ENCODE measurements at regions not wholly inside any gene's neighbourhood (a gene's known extent, or its start where the extent isn't known, plus 50 kb on each side); places are given as distances from the start of the nearest gene placed in this dataset.

DNA sequence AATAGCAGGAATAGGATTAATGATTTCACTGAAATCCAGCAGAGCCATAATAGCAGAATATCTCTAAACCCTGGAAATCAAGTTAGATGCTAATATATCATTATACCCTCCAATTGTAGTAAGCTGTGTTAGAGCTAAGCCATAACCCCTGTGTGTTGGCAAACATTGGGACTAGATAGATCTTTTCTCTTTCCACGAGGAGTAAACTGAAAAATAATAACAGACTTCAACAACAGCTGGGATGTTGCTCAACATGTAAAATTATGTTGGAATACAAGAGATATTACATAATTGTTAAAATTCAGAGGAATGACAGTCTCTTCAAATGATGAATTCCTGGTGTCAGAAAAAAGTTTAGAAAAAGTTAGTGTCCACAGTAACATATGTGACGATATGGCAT, 383.8 kb downstream of the SNAPC1 start:
- H3K4me1 ChIP-seq = peaks cover 0 to 3% (median 0%) of the 10 kb centered on the region in 4 donors
- no peaks in the 10 kb centered on the region for H3K36me3 ChIP-seq
- no peak overlapping the region for H3K27ac ChIP-seq
- TF ChIP-seq, protein P1, sequence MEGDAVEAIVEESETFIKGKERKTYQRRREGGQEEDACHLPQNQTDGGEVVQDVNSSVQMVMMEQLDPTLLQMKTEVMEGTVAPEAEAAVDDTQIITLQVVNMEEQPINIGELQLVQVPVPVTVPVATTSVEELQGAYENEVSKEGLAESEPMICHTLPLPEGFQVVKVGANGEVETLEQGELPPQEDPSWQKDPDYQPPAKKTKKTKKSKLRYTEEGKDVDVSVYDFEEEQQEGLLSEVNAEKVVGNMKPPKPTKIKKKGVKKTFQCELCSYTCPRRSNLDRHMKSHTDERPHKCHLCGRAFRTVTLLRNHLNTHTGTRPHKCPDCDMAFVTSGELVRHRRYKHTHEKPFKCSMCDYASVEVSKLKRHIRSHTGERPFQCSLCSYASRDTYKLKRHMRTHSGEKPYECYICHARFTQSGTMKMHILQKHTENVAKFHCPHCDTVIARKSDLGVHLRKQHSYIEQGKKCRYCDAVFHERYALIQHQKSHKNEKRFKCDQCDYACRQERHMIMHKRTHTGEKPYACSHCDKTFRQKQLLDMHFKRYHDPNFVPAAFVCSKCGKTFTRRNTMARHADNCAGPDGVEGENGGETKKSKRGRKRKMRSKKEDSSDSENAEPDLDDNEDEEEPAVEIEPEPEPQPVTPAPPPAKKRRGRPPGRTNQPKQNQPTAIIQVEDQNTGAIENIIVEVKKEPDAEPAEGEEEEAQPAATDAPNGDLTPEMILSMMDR (IDR thresholded peaks at IDR 0.05) = no peak
- TF ChIP-seq POLR2A (IDR thresholded peaks at IDR 0.05) (no peak), EP300 (IDR thresholded peaks at IDR 0.05) (no peak)
- no peak overlapping the region for H3K4me3 ChIP-seq
- no peak for DNase-seq (ENCODE audit: low spot score in 2 of 2)
- WGBS, 2 donors = 53 to 75% methylated on average over 2 of the region's 2 CpGs
- peaks cover 0 to 21% (median 5%) of the 10 kb centered on the region in 4 donors for H3K9me3 ChIP-seq
- H3K27me3 ChIP-seq = no peaks in the 10 kb centered on the region

DNA sequence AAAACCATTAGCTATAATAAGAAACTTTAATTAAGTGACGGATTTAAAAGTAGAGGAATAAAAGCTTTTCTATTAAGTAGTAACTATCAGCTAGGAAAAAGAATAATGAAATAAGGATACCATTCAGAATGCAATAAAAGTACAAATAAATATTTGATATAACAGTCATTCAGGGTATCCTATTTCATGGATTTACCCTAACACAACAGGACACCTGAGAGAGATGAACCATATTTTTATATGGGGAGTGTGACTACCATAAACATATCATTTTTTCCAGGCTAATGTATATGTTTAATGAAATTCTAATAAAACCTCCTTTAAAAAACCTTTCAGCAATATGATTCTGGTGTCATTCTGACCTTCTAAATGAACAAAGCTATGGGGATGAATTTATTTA, 393.8 kb downstream of the SNAPC1 start:
- TF ChIP-seq, protein P1 (IDR thresholded peaks at IDR 0.05) = no peak
- TF ChIP-seq EP300 (IDR thresholded peaks at IDR 0.05) (no peak), POLR2A (IDR thresholded peaks at IDR 0.05) (no peak)
- DNase-seq (ENCODE audit: low spot score in 2 of 2) = no peak
- Histone ChIP-seq H3K27ac (no peak overlapping the region), H3K36me3 (no peaks in the 10 kb centered on the region), H3K9me3 (no peaks in the 10 kb centered on the region), H3K4me3 (no peak overlapping the region), H3K27me3 (no peaks in the 10 kb centered on the region), H3K4me1 (no peaks in the 10 kb centered on the region)
- WGBS, 2 donors = 83 to 85% methylated on average over 1 of the region's 1 CpG

DNA sequence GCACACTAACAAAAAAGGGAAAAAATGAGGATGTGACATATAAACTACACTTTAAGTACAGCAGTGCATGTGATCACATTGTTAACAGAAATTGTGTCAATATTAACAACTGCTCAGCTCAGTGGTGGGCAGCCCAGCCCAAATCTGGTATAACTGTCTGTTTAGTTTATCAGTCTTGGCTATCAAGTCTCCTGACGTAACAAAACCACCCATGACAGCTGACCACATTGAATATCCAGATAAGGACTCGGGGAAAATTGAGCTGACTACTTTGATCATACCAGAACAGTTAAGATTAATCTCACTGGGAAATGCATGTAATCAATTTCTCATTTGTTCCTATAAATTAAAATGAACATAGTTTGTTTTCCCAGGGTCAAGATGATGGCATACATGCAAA, 396.6 kb downstream of the SNAPC1 start:
- Histone ChIP-seq H3K36me3 (no peaks in the 10 kb centered on the region), H3K27ac (no peak overlapping the region), H3K9me3 (no peaks in the 10 kb centered on the region), H3K4me1 (no peaks in the 10 kb centered on the region), H3K27me3 (no peaks in the 10 kb centered on the region), H3K4me3 (no peak overlapping the region)
- TF ChIP-seq POLR2A (IDR thresholded peaks at IDR 0.05) (no peak), EP300 (IDR thresholded peaks at IDR 0.05) (no peak)
- TF ChIP-seq, protein P1 (IDR thresholded peaks at IDR 0.05) = no peak
- 53 to 55% methylated on average over 2 of the region's 2 CpGs for WGBS, 2 donors
- DNase-seq (ENCODE audit: low spot score in 2 of 2) = no peak

DNA sequence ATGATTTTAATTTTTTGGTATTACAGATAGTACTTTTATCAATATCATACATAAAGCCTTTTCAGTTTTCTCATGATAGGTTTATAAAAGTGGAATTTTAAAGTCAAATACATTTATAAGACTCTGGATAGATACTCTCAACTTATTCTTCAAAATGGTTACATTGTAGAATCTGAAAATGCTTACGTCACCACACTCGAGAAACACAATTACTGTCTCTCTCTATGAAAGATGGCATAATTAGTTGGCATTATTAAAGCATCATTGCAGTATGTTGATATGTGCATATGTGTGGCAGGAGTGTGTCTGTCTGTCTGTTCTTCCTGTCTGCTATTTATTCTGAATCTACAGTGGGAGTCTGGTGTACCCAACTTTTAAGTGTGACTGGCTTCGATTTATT, 397.1 kb downstream of the SNAPC1 start:
- Histone ChIP-seq H3K9me3 (no peaks in the 10 kb centered on the region), H3K27me3 (no peaks in the 10 kb centered on the region), H3K4me1 (no peaks in the 10 kb centered on the region), H3K36me3 (no peaks in the 10 kb centered on the region), H3K27ac (no peak overlapping the region), H3K4me3 (no peak overlapping the region)
- no peak for TF ChIP-seq EP300 (IDR thresholded peaks at IDR 0.05)
- no peak for TF ChIP-seq POLR2A (IDR thresholded peaks at IDR 0.05)
- TF ChIP-seq, protein P1 (IDR thresholded peaks at IDR 0.05) = no peak
- WGBS, 2 donors = 62 to 73% methylated on average over 3 of the region's 3 CpGs
- no peak for DNase-seq (ENCODE audit: low spot score in 2 of 2)

DNA sequence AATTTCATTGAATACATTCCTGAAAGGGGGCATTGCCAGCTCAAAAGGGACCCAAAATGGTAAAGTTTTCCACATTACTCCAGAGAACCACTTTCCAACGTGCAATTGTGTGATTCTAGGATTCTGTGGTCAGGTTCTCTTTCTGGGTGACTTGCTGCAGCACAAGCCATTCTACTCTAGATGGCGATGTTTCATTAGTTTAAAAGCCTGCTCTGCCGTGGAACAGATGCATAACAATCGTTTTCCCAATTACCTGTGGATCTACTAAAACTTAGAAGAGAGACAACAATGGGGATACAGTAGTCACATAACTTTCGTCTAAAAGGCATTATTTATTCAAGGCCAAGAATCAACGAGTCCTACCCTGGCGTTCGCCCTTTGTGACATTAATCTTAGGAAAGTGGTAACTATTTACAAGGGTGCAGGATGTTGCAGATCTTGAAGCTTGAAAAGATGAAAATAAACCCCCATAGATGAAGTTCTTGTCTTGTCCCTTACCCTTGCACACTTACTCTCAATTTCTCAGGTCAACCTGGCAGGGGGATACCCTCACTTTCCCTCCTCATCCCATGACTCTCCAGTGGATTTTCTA, 400.9 kb downstream of the SNAPC1 start:
- Histone ChIP-seq H3K4me3 (no peak overlapping the region), H3K27ac (no peak overlapping the region), H3K27me3 (no peaks in the 10 kb centered on the region), H3K36me3 (no peaks in the 10 kb centered on the region), H3K9me3 (no peaks in the 10 kb centered on the region), H3K4me1 (no peaks in the 10 kb centered on the region)
- peak in 1 of 2 donors; percentile 14 for DNase-seq (ENCODE audit: low spot score in 2 of 2)
- no peak for TF ChIP-seq POLR2A (IDR thresholded peaks at IDR 0.05)
- TF ChIP-seq, protein P1 (IDR thresholded peaks at IDR 0.05) = peak; percentile 48 to 61 (median 51)
- no peak for TF ChIP-seq EP300 (IDR thresholded peaks at IDR 0.05)
- 14 to 17% methylated on average over 8 of the region's 8 CpGs for WGBS, 2 donors
